ENCODE measurements at regions not wholly inside any gene's neighbourhood (a gene's known extent, or its start where the extent isn't known, plus 50 kb on each side); places are given as distances from the start of the nearest gene placed in this dataset.
A peak's percentile ranks its signal among the peaks of the same experiment; 100 is the strongest.

- H3K27ac ChIP-seq: no peak overlapping the region
- no peaks in the 10 kb centered on the region for H3K27me3 ChIP-seq (ENCODE audit: insufficient read depth, low read depth, severe bottlenecking)
- no peaks in the 10 kb centered on the region for H3K36me3 ChIP-seq
- H3K4me3 ChIP-seq (ENCODE audit: low read depth, low read length): no peak overlapping the region
- TF ChIP-seq CTCF (IDR thresholded peaks at IDR 0.05; ENCODE audit: low read depth, low read length): no peak
- DNase-seq: no peak
- peaks cover 8% of the 10 kb centered on the region for H3K9me3 ChIP-seq (ENCODE audit: severe bottlenecking)
These were observed 108.8 kb upstream of the FOXC1 start for GRCh38 chr6:1500913-1501312.

- no peaks in the 10 kb centered on the region for H3K9me3 ChIP-seq (ENCODE audit: severe bottlenecking)
- no peak overlapping the region for H3K27ac ChIP-seq
- peak; percentile 67 for DNase-seq
- no peaks in the 10 kb centered on the region for H3K36me3 ChIP-seq
- TF ChIP-seq CTCF (IDR thresholded peaks at IDR 0.05; ENCODE audit: low read depth, low read length): no peak
- H3K4me3 ChIP-seq (ENCODE audit: low read depth, low read length): no peak overlapping the region
- no peaks in the 10 kb centered on the region for H3K27me3 ChIP-seq (ENCODE audit: insufficient read depth, low read depth, severe bottlenecking)
These were observed 107.7 kb upstream of the FOXC1 start for GRCh38 chr6:1502041-1502440.

GRCh38 chr6:1503811-1504210 is 105.9 kb upstream of the FOXC1 start:
- H3K4me3 ChIP-seq (ENCODE audit: low read depth, low read length): no peak overlapping the region
- TF ChIP-seq CTCF (IDR thresholded peaks at IDR 0.05; ENCODE audit: low read depth, low read length): no peak
- no peak for DNase-seq
- H3K9me3 ChIP-seq (ENCODE audit: severe bottlenecking): no peaks in the 10 kb centered on the region
- no peaks in the 10 kb centered on the region for H3K27me3 ChIP-seq (ENCODE audit: insufficient read depth, low read depth, severe bottlenecking)
- H3K27ac ChIP-seq: no peak overlapping the region
- H3K36me3 ChIP-seq: no peaks in the 10 kb centered on the region

- H3K4me3 ChIP-seq (ENCODE audit: low read depth, low read length): no peak overlapping the region
- H3K27ac ChIP-seq: no peak overlapping the region
- no peaks in the 10 kb centered on the region for H3K36me3 ChIP-seq
- no peaks in the 10 kb centered on the region for H3K9me3 ChIP-seq (ENCODE audit: severe bottlenecking)
- DNase-seq: no peak
- TF ChIP-seq CTCF (IDR thresholded peaks at IDR 0.05; ENCODE audit: low read depth, low read length): no peak
- no peaks in the 10 kb centered on the region for H3K27me3 ChIP-seq (ENCODE audit: insufficient read depth, low read depth, severe bottlenecking)
These were observed 105.2 kb upstream of the FOXC1 start for GRCh38 chr6:1504465-1504864.

GRCh38 chr6:1507251-1507650 is 102.5 kb upstream of the FOXC1 start:
- Histone ChIP-seq H3K9me3 (ENCODE audit: severe bottlenecking) (no peaks in the 10 kb centered on the region), H3K4me3 (ENCODE audit: low read depth, low read length) (no peak overlapping the region), H3K27me3 (ENCODE audit: insufficient read depth, low read depth, severe bottlenecking) (no peaks in the 10 kb centered on the region), H3K36me3 (no peaks in the 10 kb centered on the region), H3K27ac (no peak overlapping the region)
- DNase-seq: no peak
- TF ChIP-seq CTCF (IDR thresholded peaks at IDR 0.05; ENCODE audit: low read depth, low read length): no peak

GRCh38 chr6:1509241-1509640 is 100.5 kb upstream of the FOXC1 start:
- Histone ChIP-seq H3K4me3 (ENCODE audit: low read depth, low read length) (no peak overlapping the region), H3K27me3 (ENCODE audit: insufficient read depth, low read depth, severe bottlenecking) (no peaks in the 10 kb centered on the region), H3K27ac (no peak overlapping the region), H3K36me3 (no peaks in the 10 kb centered on the region), H3K9me3 (ENCODE audit: severe bottlenecking) (no peaks in the 10 kb centered on the region)
- TF ChIP-seq CTCF (IDR thresholded peaks at IDR 0.05; ENCODE audit: low read depth, low read length): no peak
- DNase-seq: no peak

All from WERI-Rb-1 (cell line).